ENCODE measurements at regions not wholly inside any gene's neighbourhood (a gene's known extent, or its start where the extent isn't known, plus 50 kb on each side); places are given as distances from the start of the nearest gene placed in this dataset.

- no peak for DNase-seq (ENCODE audit: low spot score)
These were observed 102.0 kb upstream of the ARID2 start for GRCh38 chr12:45627407-45628069.

- no peak for DNase-seq (ENCODE audit: low spot score)
These were observed 100.2 kb upstream of the ARID2 start for GRCh38 chr12:45629292-45629691.

DNA sequence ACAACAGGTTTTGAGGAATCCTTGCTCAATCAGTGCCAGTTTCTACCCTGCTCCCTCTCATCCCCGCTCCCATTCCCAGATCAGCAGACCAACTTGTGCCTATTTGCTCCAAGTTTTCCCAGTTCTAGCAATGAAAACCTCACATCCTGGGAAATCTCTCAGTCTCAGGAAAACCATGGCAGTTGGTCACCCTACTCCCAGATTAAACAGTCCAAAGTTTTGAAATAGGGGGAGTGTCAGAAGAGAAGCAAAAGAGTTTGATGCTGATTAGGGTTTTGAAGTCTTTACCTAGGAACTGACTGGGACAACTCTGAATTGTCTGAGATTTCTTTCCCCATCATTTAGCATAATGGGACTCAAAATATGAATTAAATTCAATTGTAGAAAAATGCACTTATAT lies 95.8 kb upstream of the ARID2 start:
- DNase-seq (ENCODE audit: low spot score): no peak

GRCh38 chr12:45634273-45634917 lies 95.1 kb upstream of the ARID2 start:
- DNase-seq (ENCODE audit: low spot score): no peak

DNA sequence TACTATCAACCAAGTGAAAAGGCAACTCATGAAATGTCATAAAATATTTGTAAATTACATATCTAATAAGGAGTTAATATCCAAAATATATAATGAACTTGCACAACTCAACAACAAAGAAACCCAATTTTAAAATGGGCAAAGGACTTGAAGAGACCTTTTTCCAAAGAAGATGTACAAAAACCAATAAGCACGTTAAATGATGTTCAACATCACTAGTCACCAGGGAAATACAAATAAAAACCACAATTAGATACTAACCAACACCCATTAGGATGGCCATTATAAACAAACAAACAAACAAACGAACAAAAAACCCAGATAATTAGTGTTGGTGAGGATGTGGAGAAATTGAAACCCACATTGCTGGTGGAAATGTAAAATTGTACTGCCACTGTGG lies 92.3 kb upstream of the ARID2 start:
- no peak for DNase-seq (ENCODE audit: low spot score)

DNA sequence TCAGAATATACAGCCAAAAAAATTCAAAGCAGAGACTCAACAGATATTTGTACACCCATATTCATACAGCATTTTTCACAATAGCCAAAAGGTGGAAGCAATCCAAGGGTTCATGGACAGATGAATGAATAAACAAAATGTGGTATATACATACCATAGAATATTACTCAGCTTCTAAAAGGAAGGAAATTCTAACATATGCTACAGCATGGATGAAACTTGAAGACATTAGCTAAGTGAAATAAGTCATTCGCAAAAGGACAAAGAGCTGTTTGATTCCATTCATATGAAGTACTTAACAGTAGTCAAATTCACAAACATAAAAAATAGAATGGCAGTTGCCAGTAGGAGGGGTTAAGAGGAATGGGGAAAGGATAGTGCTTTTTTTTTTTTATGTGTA lies 91.8 kb upstream of the ARID2 start:
- no peak for DNase-seq (ENCODE audit: low spot score)

- no peak for DNase-seq (ENCODE audit: low spot score)
These were observed 91.1 kb upstream of the ARID2 start for GRCh38 chr12:45638386-45638785.

GRCh38 chr12:45644541-45644940 lies 85.0 kb upstream of the ARID2 start:
- DNase-seq (ENCODE audit: low spot score): peak; percentile 12

- no peak for DNase-seq (ENCODE audit: low spot score)
These were observed 82.5 kb upstream of the ARID2 start for GRCh38 chr12:45646851-45647581.

- no peak for DNase-seq (ENCODE audit: low spot score)
These were observed 81.4 kb upstream of the ARID2 start for GRCh38 chr12:45648070-45648469.

DNA sequence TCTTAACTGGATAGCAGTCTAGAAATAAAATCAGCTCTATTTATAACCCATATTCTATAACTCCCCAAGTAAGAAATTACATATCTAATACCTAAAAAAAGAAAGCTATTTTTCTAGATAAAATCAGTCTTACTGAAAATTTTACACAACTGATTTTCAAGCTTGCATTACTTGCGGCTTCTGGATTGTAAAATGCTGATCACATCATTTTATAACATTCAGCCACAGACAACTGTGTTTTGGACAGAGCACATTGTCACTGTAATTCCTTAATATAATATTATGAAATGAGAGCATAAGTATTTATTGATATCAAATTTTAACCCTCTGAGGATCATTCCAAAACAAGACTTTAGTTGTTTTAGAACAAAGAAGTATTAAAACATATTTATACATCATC lies 78.5 kb upstream of the ARID2 start:
- DNase-seq (ENCODE audit: low spot score): no peak

- DNase-seq (ENCODE audit: low spot score): no peak
These were observed 75.4 kb upstream of the ARID2 start for GRCh38 chr12:45654002-45654665.

GRCh38 chr12:45655186-45655585 lies 74.3 kb upstream of the ARID2 start:
- no peak for DNase-seq (ENCODE audit: low spot score)

DNA sequence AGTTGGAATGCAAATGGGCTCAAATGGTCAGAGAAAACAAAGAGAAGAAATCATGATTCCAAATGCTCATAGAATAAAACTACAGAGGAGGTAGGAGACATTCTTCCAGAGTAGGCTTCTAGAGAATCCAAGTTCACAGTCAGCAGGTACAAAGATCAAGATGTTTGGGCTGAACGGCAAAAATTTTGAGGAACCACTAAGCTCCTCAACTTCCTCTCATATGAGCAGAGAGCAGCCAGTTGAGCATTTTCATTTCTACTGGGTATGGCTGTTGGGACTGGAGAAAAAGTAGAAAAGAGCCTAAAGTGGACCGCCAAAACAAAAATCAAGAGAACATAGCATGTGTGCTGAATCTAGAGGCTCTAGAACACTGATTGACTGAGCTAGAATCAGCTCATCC lies 73.8 kb upstream of the ARID2 start:
- DNase-seq (ENCODE audit: low spot score): no peak

GRCh38 chr12:45658020-45658419 lies 71.5 kb upstream of the ARID2 start:
- no peak for DNase-seq (ENCODE audit: low spot score)

GRCh38 chr12:45660330-45660729 lies 69.2 kb upstream of the ARID2 start:
- DNase-seq (ENCODE audit: low spot score): peak; percentile 14

DNA sequence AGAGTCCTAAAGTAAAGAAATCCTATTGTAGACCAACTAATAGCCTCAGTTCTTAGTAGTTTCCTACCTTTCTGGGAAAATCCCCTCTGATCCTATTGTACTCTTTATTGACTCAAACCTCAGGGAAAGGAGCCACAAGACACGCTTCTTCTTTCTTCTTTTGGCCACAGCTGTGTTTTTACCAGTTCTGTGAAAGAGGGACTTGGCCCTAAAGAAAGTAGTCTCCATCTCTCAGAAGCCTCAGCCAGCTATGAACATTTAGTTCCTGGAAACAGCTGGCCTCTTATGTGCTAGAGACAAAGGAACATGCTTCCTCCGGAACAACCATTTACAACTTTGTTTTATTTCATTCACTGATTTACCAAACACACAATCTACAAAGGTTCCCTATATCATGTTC lies 66.1 kb upstream of the ARID2 start:
- DNase-seq (ENCODE audit: low spot score): no peak

GRCh38 chr12:45665941-45666340 lies 63.6 kb upstream of the ARID2 start:
- DNase-seq (ENCODE audit: low spot score): no peak

GRCh38 chr12:45666396-45666795 lies 63.1 kb upstream of the ARID2 start:
- no peak for DNase-seq (ENCODE audit: low spot score)

GRCh38 chr12:45666816-45667215 lies 62.7 kb upstream of the ARID2 start:
- no peak for DNase-seq (ENCODE audit: low spot score)

DNA sequence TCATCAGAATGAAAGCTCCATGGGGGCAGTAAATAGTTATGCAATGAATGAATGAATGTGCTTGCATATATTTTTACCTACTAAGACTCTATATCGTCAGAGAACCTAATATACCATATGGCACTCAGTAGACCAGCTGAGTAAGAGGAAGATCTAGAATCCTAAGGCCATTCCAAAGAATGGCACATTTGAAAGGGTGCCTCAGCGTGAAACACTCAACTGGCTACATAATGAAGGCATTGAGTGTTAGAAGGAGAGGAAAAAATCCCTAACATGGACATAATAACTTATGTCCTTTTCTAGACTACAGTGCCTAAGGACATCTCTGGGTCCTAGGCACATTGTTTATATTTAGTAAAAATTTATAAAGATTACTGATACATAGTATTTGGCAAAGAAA lies 61.7 kb upstream of the ARID2 start:
- DNase-seq (ENCODE audit: low spot score): no peak

- no peak for DNase-seq (ENCODE audit: low spot score)
These were observed 60.9 kb upstream of the ARID2 start for GRCh38 chr12:45668641-45669040.

DNA sequence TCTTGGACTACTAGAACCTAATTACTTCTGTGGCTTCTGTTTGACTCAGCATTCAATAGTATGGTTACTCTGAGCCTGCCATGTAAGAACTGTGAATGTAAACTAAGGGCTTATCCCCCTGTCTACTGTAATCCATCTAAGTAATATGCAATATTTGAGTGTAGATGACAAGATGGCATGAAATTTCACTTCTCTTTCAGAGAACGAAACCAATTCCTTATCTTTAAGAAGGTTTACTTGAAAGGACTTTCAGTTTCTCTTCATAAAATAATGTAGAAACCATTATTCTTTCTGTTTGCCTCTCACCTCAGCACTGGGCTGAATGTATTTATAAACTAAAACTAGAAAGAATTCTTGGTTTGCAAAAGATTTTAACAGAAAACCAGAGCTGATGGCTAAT lies 60.4 kb upstream of the ARID2 start:
- DNase-seq (ENCODE audit: low spot score): no peak
